ENCODE measurements at regions not wholly inside any gene's neighbourhood (a gene's known extent, or its start where the extent isn't known, plus 50 kb on each side); places are given as distances from the start of the nearest gene placed in this dataset.
"Not testable (repeated sequence)": the region's sequence is repeated elsewhere in the genome, so short reads cannot be mapped to it uniquely, and the experiment has no call there.

- TF ChIP-seq POLR2A (IDR thresholded peaks at IDR 0.05) (no peak), POLR2AphosphoS5 (IDR thresholded peaks at IDR 0.05) (no peak), CTCF (IDR thresholded peaks at IDR 0.05) (no peak)
- 81% methylated on average over 2 of the region's 2 CpGs for WGBS
- H3K27me3 ChIP-seq (replicated peaks; ENCODE audit: insufficient read depth), result no peaks in the 10 kb centered on the region
- H3K36me3 ChIP-seq, result no peaks in the 10 kb centered on the region
- H3K4me1 ChIP-seq (replicated peaks), result no peaks in the 10 kb centered on the region
- DNase-seq (ENCODE audit: low spot score), result no peak
- H3K9me3 ChIP-seq, result no peaks in the 10 kb centered on the region
- H3K4me3 ChIP-seq, result no peak overlapping the region
- intact Hi-C loops (cut with DNase I), result no loop called here
- H3K27ac ChIP-seq, result no peak overlapping the region
Measured at GRCh38 chr7:125425506-125425905, 495.9 kb upstream of the POT1 start.

GRCh38 chr7:125424721-125425120 lies 495.1 kb upstream of the POT1 start:
- Histone ChIP-seq H3K4me3 (no peak overlapping the region), H3K4me1 (replicated peaks) (no peaks in the 10 kb centered on the region), H3K36me3 (no peaks in the 10 kb centered on the region), H3K27me3 (replicated peaks; ENCODE audit: insufficient read depth) (no peaks in the 10 kb centered on the region), H3K27ac (no peak overlapping the region), H3K9me3 (no peaks in the 10 kb centered on the region)
- intact Hi-C loops (cut with DNase I), result no loop called here
- WGBS, result 33% methylated on average over 3 of the region's 3 CpGs
- DNase-seq (ENCODE audit: low spot score), result no peak
- TF ChIP-seq CTCF (IDR thresholded peaks at IDR 0.05) (no peak), POLR2A (IDR thresholded peaks at IDR 0.05) (no peak), POLR2AphosphoS5 (IDR thresholded peaks at IDR 0.05) (no peak)

- DNase-seq (ENCODE audit: low spot score), result no peak
- Histone ChIP-seq H3K4me1 (replicated peaks) (no peaks in the 10 kb centered on the region), H3K9me3 (no peaks in the 10 kb centered on the region), H3K36me3 (no peaks in the 10 kb centered on the region), H3K27ac (no peak overlapping the region), H3K4me3 (no peak overlapping the region), H3K27me3 (replicated peaks; ENCODE audit: insufficient read depth) (no peaks in the 10 kb centered on the region)
- TF ChIP-seq POLR2A (IDR thresholded peaks at IDR 0.05), result no peak
- no peak for TF ChIP-seq POLR2AphosphoS5 (IDR thresholded peaks at IDR 0.05)
- no peak for TF ChIP-seq CTCF (IDR thresholded peaks at IDR 0.05)
- intact Hi-C loops (cut with DNase I), result no loop called here
Measured at GRCh38 chr7:125423458-125424155, 494.0 kb upstream of the POT1 start.

- H3K27me3 ChIP-seq (replicated peaks; ENCODE audit: insufficient read depth); H3K27ac ChIP-seq; DNase-seq (ENCODE audit: low spot score); intact Hi-C loops (cut with DNase I); H3K9me3 ChIP-seq; H3K36me3 ChIP-seq; H3K4me3 ChIP-seq; H3K4me1 ChIP-seq (replicated peaks): not testable (repeated sequence)
- WGBS, result 100% methylated on average over 3 of the region's 3 CpGs
Measured at GRCh38 chr7:125421407-125421806, 491.8 kb upstream of the POT1 start.

- no peaks in the 10 kb centered on the region for H3K9me3 ChIP-seq
- H3K27ac ChIP-seq, result no peak overlapping the region
- DNase-seq (ENCODE audit: low spot score), result no peak
- no peak for TF ChIP-seq CTCF (IDR thresholded peaks at IDR 0.05)
- TF ChIP-seq POLR2A (IDR thresholded peaks at IDR 0.05), result no peak
- TF ChIP-seq POLR2AphosphoS5 (IDR thresholded peaks at IDR 0.05), result no peak
- no peaks in the 10 kb centered on the region for H3K27me3 ChIP-seq (replicated peaks; ENCODE audit: insufficient read depth)
- no peaks in the 10 kb centered on the region for H3K4me1 ChIP-seq (replicated peaks)
- H3K4me3 ChIP-seq, result no peak overlapping the region
- WGBS, result 44% methylated on average over 2 of the region's 2 CpGs
- no peaks in the 10 kb centered on the region for H3K36me3 ChIP-seq
- intact Hi-C loops (cut with DNase I), result no loop called here
Measured at GRCh38 chr7:125412890-125413665, 483.5 kb upstream of the POT1 start.

Data from prostate gland (tissue), 2 donors.